MG63 (cell line): ENCODE measurements at regions not wholly inside any gene's neighbourhood (a gene's known extent, or its start where the extent isn't known, plus 50 kb on each side); places are given as distances from the start of the nearest gene placed in this dataset.

Experiments
- DNase-seq: peaks from one replicate; pipeline ENCODE4 v3.0.0-alpha.2; 2020
- H3K27me3 ChIP-seq: fragments of 250-450 bp; sonication (Bioruptor Pico); 2 replicates; pipeline ENCODE4 v1.5.1; 2020; ENCODE audit warnings: mild to moderate bottlenecking, moderate library complexity
- H3K36me3 ChIP-seq: fragments of 250-450 bp; sonication (Bioruptor Pico); 2 replicates; pipeline ENCODE4 v1.5.1; 2020; ENCODE audit warnings: mild to moderate bottlenecking, moderate library complexity
- H3K4me3 ChIP-seq: fragments of 250-450 bp; sonication (Bioruptor Pico); 2 replicates; pipeline ENCODE4 v1.5.1; 2020; ENCODE audit warnings: mild to moderate bottlenecking, moderate library complexity
- H3K9me3 ChIP-seq: fragments of 250-450 bp; sonication (Bioruptor Pico); 2 replicates; pipeline ENCODE4 v1.5.1; 2020; ENCODE audit warnings: mild to moderate bottlenecking, moderate library complexity

GRCh38 chr1:58290685-58291372, 255.7 kb downstream of the OMA1 start:
- H3K27me3 ChIP-seq = no peaks in the 10 kb centered on the region
- H3K9me3 ChIP-seq = no peaks in the 10 kb centered on the region
- H3K36me3 ChIP-seq = no peaks in the 10 kb centered on the region
- H3K4me3 ChIP-seq = no peak overlapping the region
- peak; percentile 27 for DNase-seq

DNA sequence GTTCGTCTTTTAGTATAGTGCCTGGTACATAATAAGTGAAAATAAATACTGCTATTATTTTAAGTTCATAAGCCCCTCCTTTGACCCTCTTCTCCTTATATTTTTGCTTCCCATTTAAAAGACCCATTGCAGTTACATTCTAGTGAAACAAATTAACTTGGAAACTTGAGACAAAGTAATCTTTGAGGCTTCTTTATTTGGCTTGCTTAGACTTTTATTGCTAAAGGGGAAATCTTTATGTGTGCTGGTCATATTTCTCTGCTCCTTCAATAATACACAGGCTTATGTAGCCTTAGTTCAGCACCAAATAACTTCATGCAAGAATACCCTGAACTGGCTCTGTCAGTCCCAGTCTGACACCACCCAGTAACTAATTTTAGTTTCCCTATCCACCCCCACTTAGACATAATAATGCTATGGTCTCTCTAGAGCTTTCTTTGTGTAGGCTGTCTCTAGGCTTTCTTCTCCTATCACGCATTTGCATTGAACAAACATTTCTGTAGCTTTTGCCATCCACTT, 257.8 kb downstream of the OMA1 start:
- H3K4me3 ChIP-seq = no peak overlapping the region
- H3K27me3 ChIP-seq = no peaks in the 10 kb centered on the region
- no peaks in the 10 kb centered on the region for H3K36me3 ChIP-seq
- DNase-seq = no peak
- H3K9me3 ChIP-seq = no peaks in the 10 kb centered on the region

DNA sequence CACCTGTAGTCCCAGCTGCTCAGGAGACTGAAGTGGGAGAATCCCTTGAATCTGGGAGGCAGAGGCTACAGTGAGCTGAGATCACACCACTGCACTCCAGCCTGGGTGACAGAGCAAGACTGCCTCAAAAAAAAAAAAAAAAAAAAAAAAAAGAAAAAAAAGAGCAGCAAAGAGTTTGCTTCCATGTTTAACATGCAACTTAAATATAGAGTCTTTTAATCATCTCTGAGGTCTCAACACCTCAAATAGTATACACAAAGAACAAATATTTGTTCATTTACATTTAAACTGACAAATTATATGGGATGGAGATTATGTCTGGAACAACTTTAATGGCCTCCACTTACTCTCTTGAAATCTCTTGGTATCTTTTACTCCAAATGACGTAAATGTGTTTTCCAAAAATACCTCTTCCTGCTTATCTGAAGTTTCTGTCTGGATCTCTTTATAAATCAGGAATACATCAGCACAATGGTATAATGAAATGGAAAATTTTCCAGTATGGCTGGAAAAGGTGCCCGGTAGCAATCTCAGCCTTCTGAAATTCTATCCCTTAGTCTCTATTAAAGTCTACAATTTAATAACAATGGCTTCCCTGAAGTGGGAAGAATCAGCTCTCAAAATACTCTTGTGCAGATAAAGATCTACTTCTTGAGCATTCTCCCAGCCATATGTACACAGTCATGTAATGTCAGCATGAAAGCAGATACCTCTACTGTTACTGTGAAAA, 258.5 kb downstream of the OMA1 start:
- Histone ChIP-seq H3K9me3 (no peaks in the 10 kb centered on the region), H3K27me3 (no peaks in the 10 kb centered on the region), H3K36me3 (no peaks in the 10 kb centered on the region), H3K4me3 (no peak overlapping the region)
- DNase-seq = no peak

GRCh38 chr1:58284225-58284510, 262.4 kb downstream of the OMA1 start:
- no peak overlapping the region for H3K4me3 ChIP-seq
- no peaks in the 10 kb centered on the region for H3K9me3 ChIP-seq
- H3K36me3 ChIP-seq = no peaks in the 10 kb centered on the region
- no peaks in the 10 kb centered on the region for H3K27me3 ChIP-seq
- DNase-seq = no peak

DNA sequence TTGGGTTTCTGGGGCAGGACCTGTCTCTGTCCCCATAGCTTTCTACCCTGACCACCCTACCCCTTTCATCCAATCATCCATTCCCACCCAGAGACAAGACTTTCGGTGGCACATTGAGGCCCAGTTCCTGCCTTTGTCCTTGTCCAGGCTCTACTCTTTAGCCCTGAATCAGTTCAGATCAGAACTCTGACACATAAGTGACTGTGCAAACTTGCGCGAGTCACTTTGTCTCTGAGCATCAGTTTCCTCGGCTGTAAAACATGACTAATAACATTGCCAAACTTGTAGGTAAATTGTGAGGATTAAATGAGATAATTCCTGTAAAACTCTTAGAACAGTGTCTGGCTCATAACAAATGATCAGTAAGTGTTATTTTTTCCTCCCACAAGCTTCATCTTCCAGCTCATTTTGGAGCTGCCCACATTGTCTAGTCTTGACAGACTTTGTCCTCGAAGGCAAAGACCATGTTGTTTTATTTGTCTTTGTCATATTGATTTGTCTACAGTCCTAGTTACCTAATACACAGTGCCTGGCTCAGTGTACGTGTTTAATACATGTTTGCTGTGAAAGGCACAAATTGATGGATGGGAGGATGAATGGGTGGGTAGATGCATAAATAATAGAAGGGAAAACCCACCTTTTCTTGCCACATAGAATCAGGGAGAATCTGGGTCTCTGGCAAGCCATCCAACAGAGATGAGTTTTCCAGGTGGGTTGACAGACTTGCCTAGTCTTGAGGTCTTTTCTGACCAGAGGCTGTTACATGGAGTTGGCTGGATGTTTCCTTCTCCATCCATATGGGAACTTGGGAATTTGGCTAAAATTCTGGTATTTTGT, 262.9 kb downstream of the OMA1 start:
- H3K4me3 ChIP-seq = no peak overlapping the region
- H3K9me3 ChIP-seq = no peaks in the 10 kb centered on the region
- H3K27me3 ChIP-seq = no peaks in the 10 kb centered on the region
- no peaks in the 10 kb centered on the region for H3K36me3 ChIP-seq
- no peak for DNase-seq

DNA sequence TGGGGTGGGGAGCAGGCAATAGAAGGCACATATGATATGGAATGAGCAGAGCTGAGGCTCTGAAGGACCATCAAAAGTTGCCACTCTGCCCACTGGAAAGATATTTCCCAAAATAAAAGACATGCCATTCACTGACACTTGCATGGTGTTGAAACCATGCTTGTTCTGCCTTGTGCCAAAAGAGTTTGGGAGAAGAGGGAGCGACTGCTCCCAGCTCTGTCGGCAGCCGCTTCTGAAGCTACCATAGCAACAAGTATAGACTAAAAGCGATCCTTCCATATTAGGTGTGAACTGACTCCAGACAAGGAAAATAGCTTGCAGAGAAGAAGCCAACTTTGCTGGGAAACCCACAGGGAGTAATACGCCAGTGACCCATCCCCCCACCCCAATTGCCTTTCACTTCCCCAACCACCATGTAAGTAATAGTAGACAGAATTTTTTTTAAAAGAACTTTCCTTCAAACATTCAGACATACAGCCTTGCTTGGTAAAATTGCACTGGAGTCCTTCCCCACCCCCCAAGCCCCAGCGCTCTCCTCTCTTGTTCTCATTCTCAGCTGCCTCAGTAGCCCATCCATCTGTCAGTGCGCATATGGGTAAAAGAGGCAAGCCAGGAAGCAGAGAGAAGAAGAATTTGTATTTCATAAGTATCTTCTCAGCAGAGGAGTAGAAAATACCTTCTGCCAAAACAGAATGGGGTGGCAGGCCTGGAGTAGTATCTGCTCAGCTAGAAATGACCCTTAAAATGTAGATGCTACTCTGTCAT, 263.7 kb downstream of the OMA1 start:
- no peaks in the 10 kb centered on the region for H3K27me3 ChIP-seq
- H3K4me3 ChIP-seq = no peak overlapping the region
- H3K36me3 ChIP-seq = no peaks in the 10 kb centered on the region
- DNase-seq = no peak
- H3K9me3 ChIP-seq = no peaks in the 10 kb centered on the region

- Histone ChIP-seq H3K27me3 (no peaks in the 10 kb centered on the region), H3K9me3 (no peaks in the 10 kb centered on the region), H3K4me3 (no peak overlapping the region), H3K36me3 (no peaks in the 10 kb centered on the region)
- no peak for DNase-seq
These were observed 280.3 kb downstream of the OMA1 start for GRCh38 chr1:58266242-58266641.

- Histone ChIP-seq H3K9me3 (no peaks in the 10 kb centered on the region), H3K27me3 (no peaks in the 10 kb centered on the region), H3K36me3 (no peaks in the 10 kb centered on the region), H3K4me3 (no peak overlapping the region)
- no peak for DNase-seq
These were observed 282.1 kb downstream of the OMA1 start for GRCh38 chr1:58264462-58264861.

- no peaks in the 10 kb centered on the region for H3K27me3 ChIP-seq
- H3K9me3 ChIP-seq = no peaks in the 10 kb centered on the region
- H3K36me3 ChIP-seq = no peaks in the 10 kb centered on the region
- H3K4me3 ChIP-seq = no peak overlapping the region
- no peak for DNase-seq
These were observed 283.8 kb downstream of the OMA1 start for GRCh38 chr1:58262702-58263101.

GRCh38 chr1:58258082-58258481, 288.4 kb downstream of the OMA1 start:
- Histone ChIP-seq H3K27me3 (no peaks in the 10 kb centered on the region), H3K36me3 (no peaks in the 10 kb centered on the region), H3K9me3 (no peaks in the 10 kb centered on the region), H3K4me3 (no peak overlapping the region)
- no peak for DNase-seq

GRCh38 chr1:58257003-58257402, 289.5 kb downstream of the OMA1 start:
- Histone ChIP-seq H3K27me3 (no peaks in the 10 kb centered on the region), H3K9me3 (no peaks in the 10 kb centered on the region), H3K4me3 (no peak overlapping the region), H3K36me3 (no peaks in the 10 kb centered on the region)
- DNase-seq = no peak

DNA sequence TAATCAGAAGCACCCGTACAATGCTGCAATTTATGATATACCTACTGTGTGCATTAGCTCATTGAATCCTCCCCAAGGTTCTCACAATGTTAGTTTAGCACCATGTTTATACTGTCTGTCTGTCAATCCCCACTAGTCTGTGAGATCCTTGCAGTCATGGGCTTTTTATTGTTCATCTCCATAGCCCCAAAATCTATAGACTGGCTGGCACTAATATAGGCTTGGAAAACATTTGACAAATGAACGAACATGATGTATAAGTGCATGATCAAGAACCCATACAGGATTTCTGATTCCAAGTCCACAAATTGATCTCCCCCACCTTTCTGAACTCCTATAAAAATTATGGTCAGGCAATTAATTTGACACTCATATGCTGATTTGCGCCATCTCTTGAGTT, 290.0 kb downstream of the OMA1 start:
- Histone ChIP-seq H3K4me3 (no peak overlapping the region), H3K27me3 (no peaks in the 10 kb centered on the region), H3K9me3 (no peaks in the 10 kb centered on the region), H3K36me3 (no peaks in the 10 kb centered on the region)
- no peak for DNase-seq

GRCh38 chr1:58256041-58256440, 290.5 kb downstream of the OMA1 start:
- Histone ChIP-seq H3K27me3 (no peaks in the 10 kb centered on the region; the same call in 1 of the 2 replicates), H3K36me3 (no peaks in the 10 kb centered on the region), H3K9me3 (no peaks in the 10 kb centered on the region), H3K4me3 (no peak overlapping the region)
- DNase-seq = no peak

DNA sequence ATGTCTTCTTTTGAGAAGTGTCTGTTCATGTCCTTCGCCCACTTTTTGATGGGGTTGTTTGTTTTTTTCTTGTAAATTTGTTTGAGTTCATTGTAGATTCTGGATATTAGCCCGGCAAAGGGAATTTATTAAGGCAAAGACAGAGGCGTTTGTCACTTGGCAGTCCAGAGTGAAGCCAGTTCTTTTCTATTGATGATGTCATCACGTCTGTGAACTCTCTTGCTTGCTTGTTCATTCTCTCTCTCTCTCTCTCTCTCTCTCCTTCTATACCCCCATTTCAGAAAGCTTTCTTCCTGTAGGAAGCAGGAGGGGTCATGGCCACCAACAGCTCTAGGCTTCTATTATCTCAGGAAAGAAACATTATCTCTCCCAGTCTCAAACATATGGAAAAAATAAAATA, 291.3 kb downstream of the OMA1 start:
- H3K27me3 ChIP-seq = peaks cover 5% of the 10 kb centered on the region
- H3K4me3 ChIP-seq = no peak overlapping the region
- DNase-seq = no peak
- no peaks in the 10 kb centered on the region for H3K36me3 ChIP-seq
- H3K9me3 ChIP-seq = no peaks in the 10 kb centered on the region

- H3K9me3 ChIP-seq = no peaks in the 10 kb centered on the region
- H3K36me3 ChIP-seq = no peaks in the 10 kb centered on the region
- H3K27me3 ChIP-seq = peaks cover 29% of the 10 kb centered on the region
- DNase-seq = peak; percentile 4
- no peak overlapping the region for H3K4me3 ChIP-seq
These were observed 295.0 kb downstream of the OMA1 start for GRCh38 chr1:58251430-58252073.

GRCh38 chr1:58250587-58250948, 296.0 kb downstream of the OMA1 start:
- Histone ChIP-seq H3K9me3 (no peaks in the 10 kb centered on the region), H3K4me3 (no peak overlapping the region), H3K36me3 (no peaks in the 10 kb centered on the region), H3K27me3 (peaks cover 29% of the 10 kb centered on the region)
- no peak for DNase-seq
